ENCODE measurements at regions not wholly inside any gene's neighbourhood (a gene's known extent, or its start where the extent isn't known, plus 50 kb on each side); places are given as distances from the start of the nearest gene placed in this dataset.

GRCh38 chr1:187641907-187642306 is 813.2 kb downstream of the PLA2G4A start:
- peaks cover 5% of the 10 kb centered on the region for H3K36me3 Mint-ChIP-seq (ENCODE audit: insufficient read depth)
- no peak overlapping the region for H3K4me3 Mint-ChIP-seq (ENCODE audit: low read depth)
- TF ChIP-seq, protein P1, sequence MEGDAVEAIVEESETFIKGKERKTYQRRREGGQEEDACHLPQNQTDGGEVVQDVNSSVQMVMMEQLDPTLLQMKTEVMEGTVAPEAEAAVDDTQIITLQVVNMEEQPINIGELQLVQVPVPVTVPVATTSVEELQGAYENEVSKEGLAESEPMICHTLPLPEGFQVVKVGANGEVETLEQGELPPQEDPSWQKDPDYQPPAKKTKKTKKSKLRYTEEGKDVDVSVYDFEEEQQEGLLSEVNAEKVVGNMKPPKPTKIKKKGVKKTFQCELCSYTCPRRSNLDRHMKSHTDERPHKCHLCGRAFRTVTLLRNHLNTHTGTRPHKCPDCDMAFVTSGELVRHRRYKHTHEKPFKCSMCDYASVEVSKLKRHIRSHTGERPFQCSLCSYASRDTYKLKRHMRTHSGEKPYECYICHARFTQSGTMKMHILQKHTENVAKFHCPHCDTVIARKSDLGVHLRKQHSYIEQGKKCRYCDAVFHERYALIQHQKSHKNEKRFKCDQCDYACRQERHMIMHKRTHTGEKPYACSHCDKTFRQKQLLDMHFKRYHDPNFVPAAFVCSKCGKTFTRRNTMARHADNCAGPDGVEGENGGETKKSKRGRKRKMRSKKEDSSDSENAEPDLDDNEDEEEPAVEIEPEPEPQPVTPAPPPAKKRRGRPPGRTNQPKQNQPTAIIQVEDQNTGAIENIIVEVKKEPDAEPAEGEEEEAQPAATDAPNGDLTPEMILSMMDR (IDR thresholded peaks at IDR 0.05; ENCODE audit: unreplicated experiment): no peak
- H3K27ac Mint-ChIP-seq: no peak overlapping the region
- peaks cover 16% of the 10 kb centered on the region for H3K9me3 Mint-ChIP-seq (ENCODE audit: low read depth)
- H3K4me1 Mint-ChIP-seq (ENCODE audit: low read depth): no peaks in the 10 kb centered on the region
- H3K27me3 Mint-ChIP-seq: no peaks in the 10 kb centered on the region
- no peak for DNase-seq (ENCODE audit: low spot score, unreplicated experiment)

- TF ChIP-seq, protein P1 (IDR thresholded peaks at IDR 0.05; ENCODE audit: unreplicated experiment): no peak
- H3K9me3 Mint-ChIP-seq (ENCODE audit: low read depth): no peaks in the 10 kb centered on the region
- H3K4me1 Mint-ChIP-seq (ENCODE audit: low read depth): peaks cover 1% of the 10 kb centered on the region
- H3K36me3 Mint-ChIP-seq (ENCODE audit: insufficient read depth): no peaks in the 10 kb centered on the region
- no peaks in the 10 kb centered on the region for H3K27me3 Mint-ChIP-seq
- DNase-seq (ENCODE audit: low spot score, unreplicated experiment): no peak
- no peak overlapping the region for H3K27ac Mint-ChIP-seq
- H3K4me3 Mint-ChIP-seq (ENCODE audit: low read depth): no peak overlapping the region
Measured at GRCh38 chr1:187645651-187646050, 816.9 kb downstream of the PLA2G4A start.

GRCh38 chr1:187646536-187647107 is 817.9 kb downstream of the PLA2G4A start:
- Mint-ChIP-seq H3K27ac (no peak overlapping the region), H3K9me3 (ENCODE audit: low read depth) (no peaks in the 10 kb centered on the region), H3K4me1 (ENCODE audit: low read depth) (peaks cover 1% of the 10 kb centered on the region), H3K36me3 (ENCODE audit: insufficient read depth) (no peaks in the 10 kb centered on the region), H3K27me3 (no peaks in the 10 kb centered on the region), H3K4me3 (ENCODE audit: low read depth) (no peak overlapping the region)
- TF ChIP-seq, protein P1 (IDR thresholded peaks at IDR 0.05; ENCODE audit: unreplicated experiment): no peak
- DNase-seq (ENCODE audit: low spot score, unreplicated experiment): no peak

- TF ChIP-seq, protein P1 (IDR thresholded peaks at IDR 0.05; ENCODE audit: unreplicated experiment): no peak
- Mint-ChIP-seq H3K4me3 (ENCODE audit: low read depth) (no peak overlapping the region), H3K4me1 (ENCODE audit: low read depth) (peaks cover 5% of the 10 kb centered on the region), H3K27ac (no peak overlapping the region), H3K36me3 (ENCODE audit: insufficient read depth) (no peaks in the 10 kb centered on the region), H3K27me3 (no peaks in the 10 kb centered on the region), H3K9me3 (ENCODE audit: low read depth) (no peaks in the 10 kb centered on the region)
- DNase-seq (ENCODE audit: low spot score, unreplicated experiment): no peak
Measured at GRCh38 chr1:187648091-187648490, 819.3 kb downstream of the PLA2G4A start.

DNA sequence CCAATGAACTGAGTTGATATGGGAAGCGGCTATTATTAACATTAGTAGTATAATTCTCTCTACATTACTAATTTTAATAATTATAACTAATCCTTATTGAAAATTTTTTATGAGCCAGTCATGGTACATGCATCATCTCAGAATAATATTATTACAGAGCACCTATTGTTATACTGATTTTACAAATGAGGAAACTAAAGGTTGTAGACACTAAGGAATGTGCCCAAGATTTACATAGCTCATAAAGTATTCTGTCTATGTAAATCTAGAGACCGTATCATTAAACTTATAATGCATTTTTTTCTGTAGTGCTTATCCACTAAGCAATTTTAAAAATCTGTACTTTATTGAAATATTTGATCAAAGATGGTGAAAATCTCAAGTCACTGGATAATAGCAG is 825.9 kb downstream of the PLA2G4A start:
- Mint-ChIP-seq H3K27ac (no peak overlapping the region), H3K4me1 (ENCODE audit: low read depth) (peaks cover 4% of the 10 kb centered on the region), H3K27me3 (no peaks in the 10 kb centered on the region), H3K36me3 (ENCODE audit: insufficient read depth) (no peaks in the 10 kb centered on the region), H3K9me3 (ENCODE audit: low read depth) (no peaks in the 10 kb centered on the region), H3K4me3 (ENCODE audit: low read depth) (no peak overlapping the region)
- TF ChIP-seq, protein P1 (IDR thresholded peaks at IDR 0.05; ENCODE audit: unreplicated experiment): no peak
- DNase-seq (ENCODE audit: low spot score, unreplicated experiment): no peak

Data from progenitor cell of endocrine pancreas (in vitro differentiated cells).